ENCODE measurements at regions not wholly inside any gene's neighbourhood (a gene's known extent, or its start where the extent isn't known, plus 50 kb on each side); places are given as distances from the start of the nearest gene placed in this dataset.

DNA sequence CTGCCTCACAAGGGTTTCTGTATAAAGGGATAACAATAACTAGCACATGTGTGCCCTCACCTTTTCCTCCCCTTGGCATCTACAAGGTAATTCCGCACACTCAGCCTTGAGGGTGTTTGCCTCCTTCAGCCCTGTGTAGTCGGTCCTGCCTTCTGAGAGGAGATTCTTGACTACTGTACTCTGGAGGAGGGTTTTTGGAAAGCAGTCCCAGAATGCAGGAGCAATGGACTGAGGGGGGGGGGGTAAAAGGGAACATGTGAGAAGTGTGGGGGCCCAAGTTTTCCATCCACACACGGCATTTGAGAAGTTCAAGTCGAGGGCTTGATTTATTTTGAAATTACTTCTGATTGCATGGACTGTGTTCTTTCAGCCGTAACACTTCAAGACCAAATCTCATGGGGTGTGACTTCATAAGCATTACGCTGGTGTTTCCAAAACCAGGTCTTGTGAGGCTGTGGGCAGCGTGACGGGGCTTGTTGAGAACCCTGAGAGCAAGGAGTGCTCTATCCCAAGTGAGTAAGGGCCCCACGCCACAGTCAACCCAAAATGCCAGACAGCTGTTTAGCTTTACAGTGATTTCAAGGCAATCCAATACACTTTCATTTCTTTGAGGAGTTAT lies 198.7 kb upstream of the MEIS1 start:
- TF ChIP-seq, protein P1, sequence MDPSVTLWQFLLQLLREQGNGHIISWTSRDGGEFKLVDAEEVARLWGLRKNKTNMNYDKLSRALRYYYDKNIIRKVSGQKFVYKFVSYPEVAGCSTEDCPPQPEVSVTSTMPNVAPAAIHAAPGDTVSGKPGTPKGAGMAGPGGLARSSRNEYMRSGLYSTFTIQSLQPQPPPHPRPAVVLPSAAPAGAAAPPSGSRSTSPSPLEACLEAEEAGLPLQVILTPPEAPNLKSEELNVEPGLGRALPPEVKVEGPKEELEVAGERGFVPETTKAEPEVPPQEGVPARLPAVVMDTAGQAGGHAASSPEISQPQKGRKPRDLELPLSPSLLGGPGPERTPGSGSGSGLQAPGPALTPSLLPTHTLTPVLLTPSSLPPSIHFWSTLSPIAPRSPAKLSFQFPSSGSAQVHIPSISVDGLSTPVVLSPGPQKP (IDR thresholded peaks at IDR 0.05; ENCODE audit: borderline replicate concordance, low read depth, low read length) = no peak
- Histone ChIP-seq H3K4me3 (ENCODE audit: insufficient read depth, low read depth, low read length) (no peak overlapping the region), H3K9ac (ENCODE audit: low read depth, low read length) (no peak overlapping the region), H2AFZ (replicated peaks; ENCODE audit: low read length, poor library complexity) (no peak overlapping the region), H2BK15ac (ENCODE audit: low read depth, low read length) (no peak overlapping the region), H3K4me1 (ENCODE audit: control insufficient read depth, insufficient read depth, low read length) (no peaks in the 10 kb centered on the region), H3K4ac (ENCODE audit: low read depth, low read length) (no peak overlapping the region), H2AK5ac (ENCODE audit: low read depth, low read length) (no peak overlapping the region), H4K20me1 (ENCODE audit: insufficient read depth, low read length) (no peaks in the 10 kb centered on the region; the same call in 1 of the 2 replicates), H3K36me3 (ENCODE audit: control insufficient read depth, insufficient read depth, low read length) (no peaks in the 10 kb centered on the region), H2BK120ac (ENCODE audit: low read depth, low read length) (no peak overlapping the region), H4K5ac (ENCODE audit: low read depth, low read length) (no peak overlapping the region), H4K91ac (ENCODE audit: insufficient read depth, low read depth, low read length) (no peak overlapping the region), H3K27ac (ENCODE audit: insufficient read depth, low read length) (no peak overlapping the region), H3K23ac (ENCODE audit: low read depth, low read length) (no peak overlapping the region), H3K9me3 (ENCODE audit: control insufficient read depth, insufficient read depth, low read length) (no peaks in the 10 kb centered on the region), H3K18ac (ENCODE audit: low read depth, low read length) (no peak overlapping the region), H3K4me2 (ENCODE audit: low read depth, low read length) (no peak overlapping the region), H3K27me3 (ENCODE audit: control insufficient read depth, insufficient read depth, low read length) (peaks cover 3% of the 10 kb centered on the region), H3K79me1 (ENCODE audit: low read depth in 1 of 2, low read length in 2 of 2) (no peaks in the 10 kb centered on the region), H3K9me1 (ENCODE audit: insufficient read depth, low read length) (no peaks in the 10 kb centered on the region), H3K14ac (replicated peaks; ENCODE audit: low read depth, low read length) (no peak overlapping the region), H2BK20ac (ENCODE audit: low read depth, low read length) (no peak overlapping the region), H2AK9ac (replicated peaks; ENCODE audit: low read depth, low read length, poor library complexity) (no peak overlapping the region), H4K8ac (ENCODE audit: low read depth in 2 of 2, low read length in 2 of 2) (no peak overlapping the region), H3K56ac (ENCODE audit: extremely low read depth, insufficient read depth, low read length) (no peak overlapping the region), H2BK5ac (ENCODE audit: low read depth, low read length, poor library complexity, severe bottlenecking) (no peak overlapping the region)
- intact Hi-C loops (cut with micrococcal nuclease) (no loop called here), dilution Hi-C loops (cut with HindIII; ENCODE audit: low sequenced_read_pairs, unreplicated experiment) (no loop called here), in situ Hi-C loops (cut with MboI; ENCODE audit: low sequenced_read_pairs) (no loop called here)
- 50% methylated on average over 4 of the region's 9 CpGs; no CpG with 5 or more reads in 1 of the 2 experiments for WGBS, 2 experiments (ENCODE audit: extremely low coverage in 2 of 2, insufficient read length in 1 of 2)
- ChIA-PET POLR2A (ENCODE audit: unreplicated experiment) (no interaction called here), CTCF (interaction anchor here (0.7 kb wide), 1 partner anchor 46 kb away, joined by 5 read pairs; no protein-coding TSS in a partner anchor)
- DNase-seq = no peak
- BruUV-seq (replicated peaks) = no TSS peak
- no peak for ATAC-seq (ENCODE audit: low read depth)

All from IMR-90 (cell line).